Activated naive CD4-positive, alpha-beta T cell treated with anti-CD3 and anti-CD28 coated beads for 36 hours (primary cell): ENCODE measurements at regions not wholly inside any gene's neighbourhood (a gene's known extent, or its start where the extent isn't known, plus 50 kb on each side); places are given as distances from the start of the nearest gene placed in this dataset.

Experiments
- CTCF ChIA-PET: fragments of 350-600 bp; sonication (Branson Sonifier 250); formaldehyde crosslinking; loops from one replicate; lab custom pipeline; 2021; ENCODE audit warnings: antibody characterized with exemption; lab: Charles Lee
- DNase-seq: peaks from one replicate; pipeline ENCODE4 v3.0.0-alpha.2; 2020
- H3K27ac Mint-ChIP-seq: one replicate; pipeline ENCODE4 v1.8.0; 2021; ENCODE audit warnings: mild to moderate bottlenecking, mixed read lengths
- H3K27me3 Mint-ChIP-seq: one replicate; pipeline ENCODE4 v1.8.0; 2021; ENCODE audit warnings: low read depth, mixed read lengths
- H3K36me3 Mint-ChIP-seq: one replicate; pipeline ENCODE4 v1.8.0; 2021; ENCODE audit warnings: low read depth, mixed read lengths
- H3K4me1 Mint-ChIP-seq: one replicate; pipeline ENCODE4 v1.8.0; 2021; ENCODE audit warnings: low read depth, mixed read lengths
- H3K4me3 Mint-ChIP-seq: one replicate; pipeline ENCODE4 v1.8.0; 2021; ENCODE audit warnings: mild to moderate bottlenecking, moderate library complexity, mixed read lengths
- H3K9me3 Mint-ChIP-seq: one replicate; pipeline ENCODE4 v1.8.0; 2021; ENCODE audit warnings: mixed read lengths
- intact Hi-C: fragments of 100-400 bp; cut with micrococcal nuclease; formaldehyde crosslinking; loops from one replicate; pipeline ENCODE4 v1.15.1; 2023

GRCh38 chrX:134174859-134175258 is 62.1 kb upstream of the CCDC160 start:
- intact Hi-C loops, result loop anchor here (5.0 to 10.0 kb wide), 3 partner anchors 168 to 1960 kb away; partner anchors contain the start of genes MBNL3 and RAP2C
- Mint-ChIP-seq H3K36me3 (peaks cover 7% of the 10 kb centered on the region), H3K9me3 (peaks cover 2% of the 10 kb centered on the region), H3K27ac (no peak overlapping the region), H3K4me1 (peaks cover 16% of the 10 kb centered on the region), H3K27me3 (peaks cover 3% of the 10 kb centered on the region), H3K4me3 (no peak overlapping the region)
- no peak for DNase-seq
- CTCF ChIA-PET, result interaction anchor here (1.2 kb wide), 1 partner anchor 253 kb away, joined by 4 read pairs; no protein-coding TSS in a partner anchor

- Mint-ChIP-seq H3K9me3 (no peaks in the 10 kb centered on the region), H3K27me3 (peaks cover 3% of the 10 kb centered on the region), H3K4me3 (no peak overlapping the region), H3K4me1 (peaks cover 10% of the 10 kb centered on the region), H3K27ac (no peak overlapping the region), H3K36me3 (no peaks in the 10 kb centered on the region)
- DNase-seq, result no peak
- CTCF ChIA-PET, result interaction anchor here (1.2 kb wide), 1 partner anchor 33 kb away, joined by 3 read pairs; no protein-coding TSS in a partner anchor
- intact Hi-C loops, result loop anchor here (10.0 kb wide), 2 partner anchors 1693 to 1963 kb away; partner anchors contain the start of genes MBNL3 and RAP2C
These were observed 59.5 kb upstream of the CCDC160 start for GRCh38 chrX:134177527-134177926.

DNA sequence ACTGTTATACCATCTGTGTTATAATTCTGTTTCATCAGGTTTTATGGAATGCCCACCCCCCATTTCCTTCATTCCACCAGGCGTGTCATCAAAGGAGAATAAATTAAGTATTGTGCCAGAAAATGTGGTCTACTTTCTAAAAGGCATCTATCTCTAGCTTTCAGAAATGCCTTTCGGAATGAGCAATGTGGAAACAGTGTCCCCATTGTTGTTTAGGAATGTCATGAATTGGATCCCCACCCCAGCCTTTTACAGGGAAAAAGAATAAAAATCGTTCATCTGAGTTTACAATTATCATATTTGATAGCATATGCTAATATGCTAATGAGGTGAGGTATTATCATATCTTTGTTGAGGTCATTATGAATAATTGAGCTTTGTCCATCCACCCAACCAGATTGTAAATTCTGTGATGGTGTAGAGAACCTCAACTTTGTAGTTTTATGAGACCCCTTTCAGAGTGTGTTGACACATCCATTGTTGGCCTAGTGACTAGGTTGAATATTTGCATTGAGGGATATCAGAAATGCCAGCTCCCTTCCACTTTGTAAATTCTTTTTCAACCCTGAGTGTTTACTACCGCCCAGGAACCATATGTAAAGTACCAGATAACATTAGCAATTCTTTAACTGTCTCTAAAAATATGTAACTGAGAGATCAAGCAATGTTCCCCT is 56.2 kb upstream of the CCDC160 start:
- no peak overlapping the region for H3K4me3 Mint-ChIP-seq
- CTCF ChIA-PET, result no interaction called here
- no peaks in the 10 kb centered on the region for H3K27me3 Mint-ChIP-seq
- H3K36me3 Mint-ChIP-seq, result no peaks in the 10 kb centered on the region
- no peaks in the 10 kb centered on the region for H3K9me3 Mint-ChIP-seq
- no peak for DNase-seq
- intact Hi-C loops, result no loop called here
- H3K27ac Mint-ChIP-seq, result no peak overlapping the region
- H3K4me1 Mint-ChIP-seq, result peaks cover 7% of the 10 kb centered on the region

DNA sequence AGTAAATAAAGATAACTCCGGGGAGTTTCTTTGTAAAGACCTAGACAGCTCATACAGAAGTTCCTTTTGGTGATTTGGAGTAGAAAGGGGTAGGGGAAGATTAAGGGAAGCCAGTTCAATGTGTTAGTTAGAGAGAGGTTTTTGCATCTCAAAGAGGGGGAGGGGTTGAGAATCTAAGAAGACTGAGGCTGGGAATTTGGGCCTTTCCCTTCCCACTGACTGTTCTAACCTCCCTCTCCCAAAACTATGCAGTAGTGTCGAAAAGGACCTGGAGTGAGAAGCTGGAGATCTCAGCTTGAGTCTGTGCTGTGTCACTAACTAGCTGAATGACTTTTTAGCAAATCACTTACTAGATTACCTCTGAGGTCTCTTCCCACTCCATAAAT is 55.7 kb upstream of the CCDC160 start:
- intact Hi-C loops, result no loop called here
- DNase-seq, result no peak
- Mint-ChIP-seq H3K36me3 (no peaks in the 10 kb centered on the region), H3K9me3 (no peaks in the 10 kb centered on the region), H3K27ac (no peak overlapping the region), H3K4me3 (no peak overlapping the region), H3K27me3 (no peaks in the 10 kb centered on the region), H3K4me1 (peaks cover 11% of the 10 kb centered on the region)
- CTCF ChIA-PET, result no interaction called here

DNA sequence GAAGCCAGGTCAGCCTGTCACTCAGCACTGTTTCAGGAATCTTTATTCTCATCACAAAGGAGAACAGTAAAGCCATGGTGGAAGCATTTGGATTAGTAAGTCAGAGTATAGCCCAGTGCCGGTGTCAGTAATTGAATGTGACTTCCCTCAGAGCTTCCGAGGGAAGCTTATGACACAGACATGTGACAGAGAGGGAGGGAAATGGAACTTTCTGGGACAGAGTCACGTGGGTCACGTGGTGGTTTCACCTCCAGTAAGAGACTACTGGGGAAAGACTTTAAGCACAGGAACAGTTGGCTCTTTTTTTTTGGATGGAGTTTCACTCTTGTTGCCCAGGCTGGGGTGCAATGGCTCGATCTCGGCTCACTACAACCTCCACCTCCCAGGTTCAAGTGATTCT is 53.3 kb upstream of the CCDC160 start:
- Mint-ChIP-seq H3K4me1 (peaks cover 14% of the 10 kb centered on the region), H3K36me3 (no peaks in the 10 kb centered on the region), H3K4me3 (no peak overlapping the region), H3K27ac (no peak overlapping the region), H3K27me3 (no peaks in the 10 kb centered on the region), H3K9me3 (no peaks in the 10 kb centered on the region)
- no peak for DNase-seq
- CTCF ChIA-PET, result no interaction called here
- intact Hi-C loops, result no loop called here

GRCh38 chrX:134184936-134185335 is 52.0 kb upstream of the CCDC160 start:
- Mint-ChIP-seq H3K4me3 (no peak overlapping the region), H3K4me1 (peaks cover 14% of the 10 kb centered on the region), H3K9me3 (no peaks in the 10 kb centered on the region), H3K27me3 (no peaks in the 10 kb centered on the region), H3K27ac (no peak overlapping the region), H3K36me3 (no peaks in the 10 kb centered on the region)
- CTCF ChIA-PET, result no interaction called here
- intact Hi-C loops, result loop anchor here (5.0 kb wide), 1 partner anchor 57 kb away; no protein-coding TSS in a partner anchor
- DNase-seq, result no peak

GRCh38 chrX:134186362-134187121 is 50.4 kb upstream of the CCDC160 start:
- Mint-ChIP-seq H3K4me1 (peaks cover 14% of the 10 kb centered on the region), H3K9me3 (no peaks in the 10 kb centered on the region)

More at GRCh38 chrX:134186362-134187121, 50.4 kb upstream of the CCDC160 start:
- intact Hi-C loops, result loop anchor here (1.0 to 5.0 kb wide), 7 partner anchors 13 to 394 kb away; no protein-coding TSS in a partner anchor
- peak; percentile 85 for DNase-seq
- CTCF ChIA-PET, result interaction anchor here (0.5 to 1.4 kb wide), 5 partner anchors 16 to 329 kb away, joined by 3 to 8 read pairs (median 4); no protein-coding TSS in a partner anchor
- Mint-ChIP-seq H3K27me3 (no peaks in the 10 kb centered on the region), H3K36me3 (no peaks in the 10 kb centered on the region), H3K4me3 (peak overlapping the region; percentile 25), H3K27ac (peak overlapping the region; percentile 24)
